Tibial nerve (tissue), 4 donors: ENCODE measurements at regions not wholly inside any gene's neighbourhood (a gene's known extent, or its start where the extent isn't known, plus 50 kb on each side); places are given as distances from the start of the nearest gene placed in this dataset.

Experiments used
- DNase-seq, 2 donors: peaks; one replicate each; pipeline ENCODE4 v3.0.0-alpha.2; 2019; ENCODE audit warnings: low spot score in 2 of 2
- H3K27ac ChIP-seq, 4 donors: fragments of 200-600 bp; sonication (generic) in 3 of 4; one replicate each; pipeline ENCODE4 v1.5.1; 2017 to 2019; ENCODE audit warnings: mild to moderate bottlenecking in 1 of 4
- H3K27me3 ChIP-seq, 2 donors: fragments of 200-600 bp; sonication (generic) in 1 of 2; one replicate each; pipeline versions ENCODE4 v1.5.1 to v1.6.0; 2017 to 2019
- H3K36me3 ChIP-seq, 3 donors: fragments of 200-600 bp; sonication (generic); one replicate each; pipeline ENCODE4 v1.5.1; 2018 to 2019
- H3K4me1 ChIP-seq, 4 donors: fragments of 200-600 bp; sonication (generic) in 3 of 4; one replicate each; pipeline ENCODE4 v1.5.1; 2017 to 2019
- H3K4me3 ChIP-seq, 4 donors: fragments of 200-600 bp; sonication (generic) in 3 of 4; one replicate each; pipeline ENCODE4 v1.5.1; 2017 to 2019; ENCODE audit warnings: mild to moderate bottlenecking in 1 of 4, moderate library complexity in 1 of 4
- H3K9me3 ChIP-seq, 4 donors: fragments of 200-600 bp; sonication (generic) in 3 of 4; one replicate each; pipeline ENCODE4 v1.5.1; 2017 to 2019
- CTCF ChIP-seq, 5 experiments: fragments of 200-600 bp in 3 of 5; fragments of 450-650 bp in 2 of 5; sonication (generic) in 3 of 5; IDR thresholded peaks; one replicate each; pipeline ENCODE4 v1.5.1; 2016 to 2019; ENCODE audit warnings: antibody characterized with exemption in 5 of 5, mild to moderate bottlenecking in 3 of 5, moderate library complexity in 2 of 5
- EP300 ChIP-seq, 2 donors: sonication (generic); formaldehyde crosslinking; IDR thresholded peaks; one replicate each; pipeline ENCODE4 v1.6.1; 2017; ENCODE audit warnings: antibody characterized with exemption in 2 of 2, mild to moderate bottlenecking in 1 of 2
- POLR2A ChIP-seq, 2 donors: fragments of 450-650 bp; IDR thresholded peaks; one replicate each; pipeline ENCODE4 v1.6.1; 2017; ENCODE audit warnings: antibody characterized with exemption in 2 of 2, mild to moderate bottlenecking in 2 of 2, moderate library complexity in 2 of 2
- WGBS, 2 donors: methylation state at CpG; one replicate each; pipeline ENCODE4 v1.1.5; 2018; 5-methylcytosine and 5-hydroxymethylcytosine counted together

GRCh38 chr7:395643-396042 is 105.7 kb downstream of the FOXL3 start:
- DNase-seq: no peak
- peaks cover 0 to 63% (median 9%) of the 10 kb centered on the region in 4 donors for H3K9me3 ChIP-seq

GRCh38 chr7:398888-399287 is 108.9 kb downstream of the FOXL3 start:
- peaks cover 0 to 55% (median 9%) of the 10 kb centered on the region in 4 donors for H3K9me3 ChIP-seq
- 95 to 96% methylated on average over 2 of the region's 2 CpGs for WGBS, 2 donors
- no peaks in the 10 kb centered on the region for H3K4me1 ChIP-seq
- H3K27me3 ChIP-seq: peaks cover 0 to 8% of the 10 kb centered on the region in 2 donors
- no peaks in the 10 kb centered on the region for H3K36me3 ChIP-seq
- TF ChIP-seq CTCF (IDR thresholded peaks at IDR 0.05): no peak
- TF ChIP-seq EP300 (IDR thresholded peaks at IDR 0.05): no peak
- DNase-seq: no peak
- no peak overlapping the region for H3K4me3 ChIP-seq
- H3K27ac ChIP-seq: no peak overlapping the region

More at GRCh38 chr7:395643-396042, 105.7 kb downstream of the FOXL3 start:
- H3K4me1 ChIP-seq: no peaks in the 10 kb centered on the region
- H3K27me3 ChIP-seq: no peaks in the 10 kb centered on the region
- no peak overlapping the region for H3K27ac ChIP-seq
- TF ChIP-seq CTCF (IDR thresholded peaks at IDR 0.05): no peak
- TF ChIP-seq EP300 (IDR thresholded peaks at IDR 0.05): no peak
- H3K4me3 ChIP-seq: no peak overlapping the region
- H3K36me3 ChIP-seq: no peaks in the 10 kb centered on the region

- H3K27ac ChIP-seq: no peak overlapping the region
- no peaks in the 10 kb centered on the region for H3K4me1 ChIP-seq
- H3K4me3 ChIP-seq: no peak overlapping the region
- peaks cover 0 to 12% of the 10 kb centered on the region in 2 donors for H3K27me3 ChIP-seq
- peaks cover 0 to 40% (median 6%) of the 10 kb centered on the region in 4 donors for H3K9me3 ChIP-seq
- no peaks in the 10 kb centered on the region for H3K36me3 ChIP-seq
- DNase-seq: no peak
- no peak for TF ChIP-seq POLR2A (IDR thresholded peaks at IDR 0.05)
- TF ChIP-seq CTCF (IDR thresholded peaks at IDR 0.05): no peak
- no peak for TF ChIP-seq EP300 (IDR thresholded peaks at IDR 0.05)
- 90% methylated on average over 7 to 9 of the region's 9 CpGs for WGBS, 2 donors
Measured at GRCh38 chr7:400901-401485, 111.0 kb downstream of the FOXL3 start.

- TF ChIP-seq EP300 (IDR thresholded peaks at IDR 0.05): no peak
- no peak for TF ChIP-seq CTCF (IDR thresholded peaks at IDR 0.05)
- TF ChIP-seq POLR2A (IDR thresholded peaks at IDR 0.05): no peak
- H3K4me3 ChIP-seq: no peak overlapping the region
- peaks cover 0 to 35% (median 6%) of the 10 kb centered on the region in 4 donors for H3K9me3 ChIP-seq
- no peaks in the 10 kb centered on the region for H3K4me1 ChIP-seq
- DNase-seq: no peak
- no peaks in the 10 kb centered on the region for H3K36me3 ChIP-seq
- 90 to 91% methylated on average over 11 of the region's 11 CpGs for WGBS, 2 donors
- no peak overlapping the region for H3K27ac ChIP-seq
- peaks cover 0 to 12% of the 10 kb centered on the region in 2 donors for H3K27me3 ChIP-seq
Measured at GRCh38 chr7:401495-401894, 111.5 kb downstream of the FOXL3 start.

- WGBS, 2 donors: 77 to 86% methylated on average over 18 of the region's 18 CpGs
Measured at GRCh38 chr7:404812-405488, 114.7 kb downstream of the PDGFA start.

More at GRCh38 chr7:404812-405488, 114.7 kb downstream of the PDGFA start:
- H3K36me3 ChIP-seq: no peaks in the 10 kb centered on the region
- peaks cover 0 to 19% of the 10 kb centered on the region in 2 donors for H3K27me3 ChIP-seq
- no peak for DNase-seq
- H3K4me3 ChIP-seq: no peak overlapping the region
- no peaks in the 10 kb centered on the region for H3K4me1 ChIP-seq
- TF ChIP-seq CTCF (IDR thresholded peaks at IDR 0.05): no peak
- no peak for TF ChIP-seq EP300 (IDR thresholded peaks at IDR 0.05)
- no peak for TF ChIP-seq POLR2A (IDR thresholded peaks at IDR 0.05)
- no peak overlapping the region for H3K27ac ChIP-seq
- peaks cover 0 to under 1% (median 0%) of the 10 kb centered on the region in 4 donors for H3K9me3 ChIP-seq
